Stimulated activated CD4-positive, alpha-beta T cell treated with anti-CD3 and anti-CD28 coated beads, Interleukin-12 subunit alpha, Interleukin-12 subunit beta, amount 100 ng/mL, for 24 hours (primary cell): ENCODE measurements at regions not wholly inside any gene's neighbourhood (a gene's known extent, or its start where the extent isn't known, plus 50 kb on each side); places are given as distances from the start of the nearest gene placed in this dataset.
"Not testable (repeated sequence)": the region's sequence is repeated elsewhere in the genome, so short reads cannot be mapped to it uniquely, and the experiment has no call there.

Experiments
- DNase-seq, 2 experiments: peaks; one replicate each; pipeline ENCODE4 v3.0.0-alpha.2; 2020; ENCODE audit warnings: low read depth in 2 of 2

DNA sequence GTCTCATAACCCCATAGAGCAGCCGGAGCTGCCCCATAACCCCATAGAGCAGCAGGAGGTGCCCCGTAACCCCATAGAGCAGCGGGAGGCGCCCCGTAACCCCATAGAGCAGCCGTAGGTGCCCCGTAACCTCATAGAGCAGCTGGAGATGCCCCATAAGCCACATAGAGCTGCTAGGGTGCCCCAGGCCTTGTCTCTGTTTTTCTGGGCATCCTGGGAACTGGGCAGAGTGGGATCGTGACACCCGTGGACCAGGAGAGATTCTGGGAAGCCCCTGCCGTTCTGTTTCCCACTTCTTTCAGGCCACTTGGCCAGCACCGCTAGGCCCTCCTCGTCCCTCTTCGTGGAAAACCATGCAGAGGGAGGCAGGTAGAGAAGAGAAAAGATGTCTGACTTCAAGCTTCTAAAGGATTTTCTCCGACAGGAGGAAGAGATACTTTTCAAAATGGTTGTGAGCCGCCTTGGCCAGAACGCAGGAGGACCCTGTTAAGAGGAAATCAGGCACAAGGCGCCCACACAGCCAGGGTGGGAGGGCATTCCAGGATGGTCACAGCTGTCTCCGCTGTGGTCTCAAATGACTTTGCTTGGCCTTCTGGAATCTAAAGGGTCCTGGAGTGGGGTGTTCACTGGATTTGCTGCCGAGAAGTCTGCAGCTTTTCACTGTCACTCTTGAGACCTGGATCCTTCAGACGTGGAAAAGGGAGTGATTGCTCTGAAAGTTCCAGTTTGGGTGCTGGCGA, 171.8 kb downstream of the NPIPB11 start:
- not testable (repeated sequence) for DNase-seq

DNA sequence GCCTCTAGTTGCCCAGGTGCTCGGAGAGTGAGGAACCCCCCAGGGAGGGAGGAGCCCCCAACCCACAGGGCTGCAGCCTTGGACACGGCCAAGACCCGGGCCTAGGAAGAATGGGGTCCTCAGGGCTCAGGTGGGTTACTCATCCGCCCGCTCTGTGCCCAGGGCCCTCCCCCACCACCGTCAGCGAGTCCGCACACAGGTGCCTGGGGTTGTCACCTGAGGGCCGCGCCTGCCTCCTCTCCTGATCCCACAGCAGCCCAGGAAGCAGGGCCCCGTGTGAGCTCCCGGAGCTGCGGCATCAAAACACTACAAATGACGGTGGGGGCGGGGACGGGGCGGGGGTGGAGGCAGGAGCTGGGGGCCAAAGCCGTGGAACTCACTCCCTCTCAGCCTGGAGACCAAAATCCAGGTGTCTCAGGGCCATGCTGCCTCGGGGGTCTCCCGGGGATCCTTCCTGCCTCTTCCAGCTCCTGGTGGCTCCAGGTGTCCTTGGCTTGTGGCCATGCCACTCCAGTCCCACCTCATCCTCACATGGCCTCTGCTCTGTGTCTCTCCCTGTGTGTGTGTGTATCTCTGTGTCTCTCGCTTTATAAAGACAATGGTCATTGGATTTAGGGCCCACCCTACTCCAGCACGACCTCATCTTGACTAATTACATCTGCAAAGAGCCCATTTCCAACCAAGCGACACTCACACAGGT, 172.7 kb downstream of the NPIPB11 start:
- not testable (repeated sequence) for DNase-seq

DNA sequence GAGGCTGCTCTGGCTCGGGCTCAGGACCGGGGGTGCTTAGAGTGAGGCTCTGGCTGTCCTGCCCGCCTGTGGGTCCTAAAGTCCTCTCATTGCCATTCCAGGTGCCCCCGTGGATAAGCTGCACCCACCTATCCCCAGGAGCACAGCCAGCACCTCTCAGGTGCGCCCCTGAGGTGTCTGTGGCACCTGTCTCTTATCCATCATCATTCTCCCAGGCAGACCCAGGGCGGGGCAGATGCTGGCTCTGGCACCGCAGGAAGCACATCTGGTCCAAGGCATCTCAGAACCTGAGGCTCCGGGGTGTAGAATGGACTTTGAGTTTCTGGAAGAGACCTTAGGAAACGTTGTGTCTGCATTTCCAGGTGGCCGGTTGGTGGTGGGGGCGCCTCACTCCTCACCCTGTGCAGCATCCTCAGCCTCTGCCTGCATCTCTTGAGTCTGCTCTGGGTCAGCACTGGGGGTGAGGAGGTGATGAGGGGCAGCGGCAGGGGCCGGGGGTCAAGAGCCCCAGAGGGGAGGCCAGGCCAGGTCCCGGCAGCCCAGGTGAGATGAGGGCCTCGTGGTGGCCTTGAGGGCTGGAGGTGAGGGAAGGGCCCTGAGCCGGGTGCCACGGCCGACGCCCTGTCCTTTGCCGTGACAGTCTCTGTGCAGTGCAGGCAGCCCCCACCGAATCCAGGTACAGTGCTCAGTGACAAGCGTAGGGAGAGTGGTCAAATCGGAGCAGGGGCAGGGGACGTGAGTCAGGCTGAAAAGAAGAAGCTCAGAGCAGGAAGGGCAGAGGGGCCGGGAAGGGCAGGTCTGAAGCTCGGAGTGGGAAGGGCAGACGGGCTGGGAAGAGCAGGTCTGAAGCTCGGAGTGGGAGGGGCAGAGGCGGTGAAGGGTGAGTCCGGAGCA, 173.5 kb downstream of the NPIPB11 start:
- no peak for DNase-seq

DNA sequence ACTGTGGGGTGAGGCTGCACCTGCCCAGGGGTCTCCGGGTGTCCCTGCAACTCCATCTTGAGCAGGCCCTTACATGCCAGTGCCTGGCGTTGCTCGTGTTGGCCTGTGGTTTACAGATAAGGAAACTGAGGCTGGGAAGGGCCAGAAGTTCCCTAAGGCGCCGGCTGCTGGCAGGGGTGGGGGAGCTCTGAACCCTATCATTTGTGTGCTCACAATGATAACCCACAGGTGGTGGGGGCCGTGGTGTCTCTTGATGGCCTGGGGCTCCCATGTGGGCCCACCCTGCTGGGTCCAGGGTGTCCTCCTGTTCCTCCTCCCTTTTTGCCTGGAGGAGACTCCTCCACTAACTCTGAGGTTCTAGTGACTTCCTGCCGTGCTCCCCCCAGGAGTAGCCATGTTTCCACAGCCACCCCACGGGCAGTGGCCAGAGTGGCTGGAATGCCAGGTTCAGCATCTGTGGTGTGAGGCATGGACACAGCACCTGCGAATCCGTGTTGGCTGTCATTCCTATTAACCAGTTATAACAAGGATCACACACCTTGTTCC, 174.3 kb downstream of the NPIPB11 start:
- DNase-seq = not testable (repeated sequence)

DNA sequence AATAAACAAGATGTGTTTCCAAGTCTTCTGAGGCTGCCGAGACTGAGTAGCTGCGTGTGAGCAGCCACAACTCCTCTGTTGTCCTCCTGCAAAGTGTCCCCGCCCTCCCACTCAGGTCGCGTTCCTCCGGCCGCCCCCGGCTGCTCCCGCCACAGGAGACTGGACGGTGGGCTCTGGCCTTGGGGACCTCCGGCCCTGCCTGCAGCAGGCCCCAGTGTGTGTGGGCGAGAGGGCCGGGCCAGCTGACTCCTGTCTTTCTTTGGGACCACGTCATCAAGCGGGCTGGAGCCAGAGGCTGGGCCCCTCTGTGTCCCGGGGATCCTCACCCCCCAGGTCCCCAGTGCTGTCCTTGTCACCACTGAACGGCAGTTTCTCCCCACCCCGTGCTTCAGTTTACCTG, 175.3 kb downstream of the NPIPB11 start:
- DNase-seq = no peak

DNA sequence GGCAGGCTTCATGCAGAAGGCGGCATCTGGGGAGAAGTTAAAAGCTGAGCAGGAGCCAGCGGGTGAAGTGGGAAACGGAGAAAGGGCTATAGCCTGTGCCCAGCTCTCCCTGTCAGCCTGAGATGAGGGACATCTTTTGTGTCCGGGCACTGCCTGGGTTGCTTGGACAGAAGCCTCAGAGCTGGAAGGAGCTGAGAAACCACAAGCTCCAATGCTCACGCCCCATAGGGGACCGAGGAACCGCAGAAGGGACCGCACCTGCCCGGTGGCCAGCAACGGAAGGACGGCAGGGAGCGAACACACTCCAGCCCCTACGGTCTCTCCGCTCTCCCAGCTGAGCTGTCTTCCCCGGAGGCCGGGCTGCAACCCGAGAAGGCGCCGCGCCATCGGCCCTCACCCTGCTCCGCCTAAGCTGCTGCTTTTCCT, 175.8 kb downstream of the NPIPB11 start:
- DNase-seq = no peak

DNA sequence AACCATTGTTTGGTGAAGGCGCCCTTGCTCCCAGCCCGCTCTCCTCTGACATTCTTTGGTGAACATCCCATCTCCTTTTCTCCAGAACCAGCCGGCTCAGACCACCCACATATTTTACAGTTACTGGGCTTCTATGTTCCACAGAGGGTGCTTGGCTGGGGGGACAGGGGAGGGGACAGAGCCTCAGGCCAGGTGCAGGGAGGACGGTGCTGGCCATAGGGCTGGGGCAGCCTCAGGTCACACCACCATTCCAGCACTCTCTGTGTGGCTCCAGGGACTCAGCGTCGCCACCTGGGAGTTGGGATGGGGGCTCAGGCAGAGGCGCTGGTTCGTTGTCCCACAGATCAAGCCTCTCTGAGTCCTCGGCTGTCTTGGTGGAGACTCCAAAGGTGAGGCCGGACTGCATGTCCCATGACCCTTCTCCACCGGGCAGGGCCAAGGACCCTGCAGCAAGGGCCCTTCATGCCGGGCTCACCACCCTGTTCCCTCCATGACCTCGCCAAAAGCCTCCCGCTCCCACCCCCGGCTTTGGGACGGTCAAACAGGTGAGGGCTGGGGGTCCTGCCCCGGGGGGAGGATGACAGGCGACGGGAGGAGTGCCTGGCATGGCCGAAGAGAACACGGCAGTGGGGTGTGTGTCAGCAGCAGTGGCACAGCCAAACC, 176.4 kb downstream of the NPIPB11 start:
- DNase-seq = not testable (repeated sequence)

DNA sequence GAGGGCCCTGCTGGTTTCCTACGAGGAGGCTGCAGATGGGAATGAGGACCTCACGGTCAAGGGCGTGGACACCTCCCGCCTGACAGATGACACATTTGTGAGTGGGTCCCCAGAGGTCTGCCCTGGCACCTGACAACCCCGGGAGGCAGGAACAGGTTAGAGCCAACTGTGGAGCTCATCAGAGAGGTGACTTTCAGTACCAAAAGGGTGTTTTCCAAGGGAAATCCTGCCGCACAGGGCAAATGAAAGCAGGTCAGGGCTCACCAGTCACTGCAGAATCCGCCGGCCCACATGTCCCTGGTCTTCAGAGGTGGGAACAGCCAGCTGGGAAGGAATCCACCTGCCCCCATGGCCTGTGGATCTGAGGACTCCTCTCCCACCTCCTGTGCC, 176.9 kb downstream of the NPIPB11 start:
- DNase-seq = not testable (repeated sequence)

DNA sequence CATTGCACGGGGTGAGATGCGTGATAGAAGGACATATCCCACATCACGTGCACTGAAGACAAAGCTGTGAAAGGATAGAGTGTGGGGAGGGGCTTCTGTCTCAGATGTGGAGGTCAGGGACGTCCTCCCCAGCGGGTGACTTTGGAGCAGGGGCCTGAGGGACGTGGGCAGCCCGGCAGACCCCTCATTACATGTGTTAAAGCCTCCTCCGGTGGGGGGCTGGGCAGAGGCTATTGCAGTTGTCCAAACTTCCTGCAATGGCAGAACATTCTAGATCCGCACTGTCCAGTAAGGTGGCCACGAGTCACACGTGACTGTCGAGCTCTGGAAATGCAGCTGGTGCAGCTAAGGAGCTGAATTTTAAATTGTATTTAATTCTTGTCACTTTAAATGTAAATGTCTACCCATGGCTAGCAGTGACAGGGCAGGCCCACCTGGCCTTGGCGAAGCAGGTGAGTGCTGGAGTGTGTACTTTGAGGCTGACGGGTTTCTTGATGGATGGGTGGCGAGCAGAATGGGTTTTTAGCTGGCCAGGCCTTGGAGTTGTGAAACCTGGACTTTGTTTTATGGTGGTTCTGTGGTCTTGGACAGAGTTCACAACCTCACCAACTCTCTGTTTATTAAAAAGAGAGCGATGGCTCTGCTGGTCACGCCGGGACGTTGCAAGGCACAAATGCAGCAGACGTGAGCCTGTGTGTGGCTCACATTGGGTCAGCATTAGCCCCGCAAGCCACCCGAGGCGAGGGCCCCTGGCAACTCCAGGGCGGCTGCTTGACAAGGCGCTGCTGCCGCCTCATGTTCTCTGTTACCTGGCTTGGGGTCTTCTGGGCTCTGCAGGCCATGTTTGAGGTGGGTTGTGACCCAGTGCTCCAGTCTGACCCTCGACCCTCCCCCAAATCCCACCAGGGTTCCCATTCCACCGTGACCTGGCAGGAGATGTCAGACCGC, 177.6 kb downstream of the NPIPB11 start:
- not testable (repeated sequence) for DNase-seq

DNA sequence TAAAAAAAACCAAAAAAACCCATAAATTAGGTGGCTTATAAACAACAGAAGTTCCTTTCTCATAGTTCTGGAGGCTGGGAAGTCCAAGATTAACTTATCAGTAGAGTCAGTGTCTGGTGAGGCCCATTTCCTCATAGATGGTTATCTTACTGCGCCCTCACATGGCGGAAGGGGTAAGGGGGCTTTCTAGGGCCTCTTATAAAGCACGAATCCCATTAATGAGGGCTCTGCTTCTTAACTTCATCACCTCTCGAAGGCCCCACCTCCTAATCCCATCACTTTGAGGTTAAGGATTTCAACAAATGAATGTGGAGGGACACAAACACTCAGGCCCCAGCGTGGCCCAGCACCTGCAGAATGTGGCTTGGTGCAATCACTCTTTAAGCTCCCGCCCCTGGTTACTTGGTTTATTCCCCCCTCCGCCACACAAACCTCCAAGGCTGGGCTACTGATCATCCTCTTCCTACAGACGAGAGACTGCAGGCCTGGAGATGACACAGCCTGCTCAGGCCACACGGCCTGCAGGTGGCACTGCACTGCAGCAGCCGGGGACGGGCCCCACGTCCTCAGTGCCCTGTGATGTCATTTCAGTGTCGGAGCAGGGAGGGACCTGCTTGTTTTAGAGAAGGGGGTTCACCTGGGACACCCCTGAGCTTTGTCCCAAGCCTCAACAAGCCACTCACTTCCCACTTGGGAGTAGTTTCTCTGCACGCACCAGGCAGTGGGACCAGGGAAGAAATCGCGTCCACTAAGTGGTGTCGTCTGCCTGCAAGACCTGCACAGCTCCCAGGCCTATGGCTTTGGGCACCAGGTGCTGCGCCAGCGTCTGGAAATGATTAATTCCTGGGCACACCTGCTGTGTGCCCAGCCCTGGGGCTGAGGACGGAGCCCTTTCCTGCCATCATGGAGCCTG, 178.5 kb downstream of the NPIPB11 start:
- DNase-seq = peak; percentile 5 to 29

DNA sequence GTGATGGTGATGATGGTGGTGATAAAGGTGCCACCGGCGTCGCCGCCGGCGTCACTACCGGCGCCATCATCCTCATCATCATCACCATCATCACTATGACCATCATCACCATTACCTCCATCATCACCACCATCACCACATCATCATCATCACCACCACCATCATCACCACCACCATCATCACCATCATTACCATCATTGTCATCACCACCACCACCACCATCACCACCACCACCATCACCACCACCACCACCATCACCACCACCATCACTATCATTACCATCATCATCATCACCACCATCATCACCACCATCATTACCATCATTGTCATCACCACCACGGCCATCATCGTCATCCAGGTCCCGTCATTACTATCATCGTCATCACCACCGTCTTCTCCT, 179.7 kb downstream of the NPIPB11 start:
- DNase-seq = no peak

DNA sequence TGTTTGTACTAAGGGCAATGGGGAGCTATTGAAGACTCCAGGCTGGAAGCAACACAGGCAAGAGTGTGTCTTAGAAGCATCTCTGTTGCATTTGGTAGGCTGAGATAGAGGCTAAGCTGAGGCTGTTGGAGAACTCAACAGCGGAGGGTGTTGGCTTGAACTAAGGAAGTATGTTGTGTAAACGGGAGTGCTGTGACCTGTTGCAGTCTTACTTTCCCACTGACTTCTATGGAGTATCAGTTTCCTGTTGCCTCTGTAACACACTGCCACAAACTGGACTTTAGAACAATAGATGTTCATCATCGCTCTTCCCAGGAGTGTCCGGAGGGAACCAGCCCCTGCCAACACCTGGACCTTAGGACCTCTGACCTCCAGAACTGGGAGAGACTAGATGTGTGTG, 181.8 kb downstream of the NPIPB11 start:
- not testable (repeated sequence) for DNase-seq

DNA sequence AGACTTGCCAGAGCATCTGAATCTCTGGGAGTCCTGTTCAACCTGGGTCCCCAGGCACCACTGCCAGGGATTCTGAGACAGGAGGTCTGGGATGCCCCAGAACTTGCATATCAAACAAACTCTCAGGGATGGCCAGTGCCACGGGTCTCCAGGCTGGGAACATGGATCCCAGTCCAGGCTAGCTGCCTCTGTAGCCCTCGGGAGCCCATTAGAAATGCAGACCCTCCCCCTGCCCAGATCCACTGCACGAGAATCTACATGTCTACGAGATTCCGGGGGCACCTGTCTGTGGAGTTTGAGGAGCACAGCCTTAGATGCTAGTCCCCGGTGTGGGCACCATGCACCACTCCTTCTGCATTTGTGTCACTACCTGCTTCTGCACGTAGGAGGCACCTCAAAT, 183.9 kb downstream of the NPIPB11 start:
- not testable (repeated sequence) for DNase-seq

DNA sequence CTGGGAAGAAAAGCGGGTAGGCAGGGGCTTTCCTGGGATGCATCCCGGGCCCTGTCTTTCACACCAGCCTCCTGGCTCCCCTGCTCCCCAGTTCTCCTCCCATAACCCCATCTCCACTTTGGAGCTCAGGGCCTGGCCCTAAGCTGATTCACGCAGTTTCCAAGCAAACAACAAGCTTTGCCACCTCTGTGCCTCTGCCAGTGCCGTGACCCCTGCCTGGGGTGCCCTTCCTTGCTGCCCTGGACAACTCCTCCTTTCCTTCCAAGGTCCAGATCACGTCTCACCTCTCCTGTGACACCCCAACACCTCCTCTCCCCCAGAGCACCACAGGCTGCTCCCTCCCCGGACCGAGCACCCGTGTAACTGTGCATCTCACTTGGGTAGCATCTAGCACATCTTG, 184.5 kb downstream of the NPIPB11 start:
- not testable (repeated sequence) for DNase-seq

DNA sequence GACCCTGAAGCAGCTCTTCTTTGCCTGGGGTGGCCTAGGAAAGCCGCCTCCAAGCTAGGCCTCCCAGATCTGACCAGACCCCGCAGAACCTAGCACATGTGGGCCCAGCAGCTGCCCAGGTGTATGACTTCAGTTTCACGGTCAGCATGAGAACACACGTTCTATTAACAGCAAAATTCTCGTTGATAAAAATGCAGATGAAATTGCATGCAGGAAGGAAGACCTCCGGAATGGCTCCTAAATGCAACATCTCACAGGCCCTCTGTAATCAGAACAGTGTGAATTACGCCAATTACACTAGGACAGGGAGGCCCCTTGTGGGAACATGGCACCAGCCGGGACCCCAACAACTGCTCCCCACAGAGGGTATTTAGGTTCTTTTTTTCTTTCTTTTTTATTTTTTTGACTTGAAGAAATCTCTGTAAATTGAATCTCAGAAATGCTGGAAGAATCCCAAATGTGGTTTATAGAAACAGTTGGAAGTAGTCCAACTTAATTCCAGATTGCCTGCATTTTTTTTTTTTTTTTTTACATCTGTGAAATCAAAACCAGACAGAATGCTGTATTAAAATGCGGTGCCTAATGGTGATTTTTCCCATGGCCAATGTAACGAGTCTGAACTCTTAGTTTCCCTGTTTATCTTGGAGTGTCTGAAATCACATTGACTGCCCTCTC, 185.1 kb downstream of the NPIPB11 start:
- not testable (repeated sequence) for DNase-seq

DNA sequence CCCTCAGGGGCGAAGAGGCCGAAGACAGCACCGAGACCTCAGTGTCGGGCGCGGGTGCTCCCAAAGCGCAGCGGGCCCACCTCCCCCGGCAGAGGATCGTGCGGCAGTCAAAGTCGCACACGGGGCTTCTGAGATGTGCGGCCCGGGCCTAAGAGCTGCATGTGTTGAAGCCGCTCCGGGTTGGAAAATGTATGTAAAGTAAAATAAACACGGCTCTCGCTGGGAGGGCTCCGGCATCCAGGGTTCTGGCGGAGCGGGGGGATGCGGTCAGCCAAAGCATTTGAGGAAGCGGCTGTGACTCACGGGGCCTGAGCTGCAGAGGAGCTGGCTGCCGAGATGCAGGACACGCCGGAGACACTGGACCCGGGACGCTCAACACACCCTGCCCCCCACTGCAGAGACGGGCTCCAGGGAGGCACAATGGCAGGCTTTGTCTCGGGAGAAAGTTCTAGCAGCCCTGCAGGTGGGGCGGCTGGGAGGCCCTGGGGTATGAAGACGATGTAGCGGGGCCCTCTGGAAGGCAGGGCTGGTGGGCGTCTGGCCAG, 185.8 kb downstream of the NPIPB11 start:
- DNase-seq = not testable (repeated sequence)

DNA sequence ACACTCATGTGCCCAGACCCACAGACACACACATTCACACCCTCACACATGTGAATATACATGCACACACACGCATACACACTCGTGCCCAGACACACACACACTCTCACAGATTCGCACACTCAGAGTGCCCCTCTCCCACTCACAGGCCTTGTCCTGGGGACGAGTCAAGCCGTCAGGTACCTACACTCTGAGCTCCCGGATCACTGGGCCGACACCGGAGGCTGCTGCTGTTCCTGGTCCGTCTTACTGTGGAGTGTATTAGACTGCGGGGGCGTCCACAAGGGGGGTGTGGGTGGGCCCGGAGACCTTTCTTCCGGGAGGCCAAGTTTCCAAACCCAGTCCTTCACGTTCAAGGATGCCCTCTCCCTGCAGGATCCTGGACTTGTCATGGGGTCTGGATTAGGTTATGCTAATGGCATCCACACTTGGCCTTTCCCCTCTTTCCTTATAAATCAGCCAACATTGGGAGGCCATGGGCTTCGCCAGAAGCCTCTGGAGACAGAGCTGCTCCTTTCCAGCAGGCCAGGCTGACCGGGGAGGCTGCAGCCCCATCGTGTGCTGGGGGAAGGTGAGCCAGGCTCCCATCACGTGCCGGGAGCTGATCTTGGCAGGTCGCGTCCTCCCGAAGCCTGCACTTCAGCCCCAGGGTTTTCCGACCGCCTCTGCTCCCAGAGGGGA, 186.4 kb downstream of the NPIPB11 start:
- not testable (repeated sequence) for DNase-seq

DNA sequence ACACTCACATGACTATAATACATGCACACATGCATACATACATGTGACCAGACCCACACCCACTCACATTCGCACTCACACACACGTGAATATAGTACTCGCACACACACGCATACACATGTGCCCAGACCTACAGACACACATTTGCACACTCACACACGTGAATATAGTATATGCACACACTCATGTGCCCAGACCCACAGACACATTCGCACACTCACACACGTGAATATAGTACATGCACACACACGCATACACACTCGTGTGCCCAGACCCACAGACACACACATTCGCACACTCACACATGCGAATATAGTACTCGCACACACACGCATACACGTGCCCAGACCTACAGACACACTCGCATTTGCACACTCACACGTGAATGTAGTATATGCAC, 186.9 kb downstream of the NPIPB11 start:
- not testable (repeated sequence) for DNase-seq
